GM18502 (cell line): ENCODE measurements at regions not wholly inside any gene's neighbourhood (a gene's known extent, or its start where the extent isn't known, plus 50 kb on each side); places are given as distances from the start of the nearest gene placed in this dataset.
"Not testable (repeated sequence)": the region's sequence is repeated elsewhere in the genome, so short reads cannot be mapped to it uniquely, and the experiment has no call there.

Experiments
- ATAC-seq: cut with Tn5 transposase; IDR thresholded peaks from one replicate; pipeline ENCODE4 v1.9.1; 2021; ENCODE audit warnings: mild to moderate bottlenecking; ENCODE audit not compliant: unreplicated experiment, poor library complexity

- ATAC-seq: peak; percentile 85
These were observed 359.1 kb upstream of the DAB2 start for GRCh38 chr5:39783756-39784421.

- ATAC-seq: no peak
These were observed 355.6 kb upstream of the DAB2 start for GRCh38 chr5:39780347-39780746.

- ATAC-seq: no peak
These were observed 355.1 kb upstream of the DAB2 start for GRCh38 chr5:39779831-39780230.

- no peak for ATAC-seq
These were observed 351.1 kb upstream of the DAB2 start for GRCh38 chr5:39775797-39776365.

- no peak for ATAC-seq
These were observed 350.5 kb upstream of the DAB2 start for GRCh38 chr5:39775086-39775796.

- ATAC-seq: no peak
These were observed 349.8 kb upstream of the DAB2 start for GRCh38 chr5:39774605-39775004.

- no peak for ATAC-seq
These were observed 347.5 kb upstream of the DAB2 start for GRCh38 chr5:39772307-39772706.

GRCh38 chr5:39767916-39768315, 343.1 kb upstream of the DAB2 start:
- no peak for ATAC-seq

GRCh38 chr5:39765366-39765765, 340.6 kb upstream of the DAB2 start:
- no peak for ATAC-seq

- ATAC-seq: no peak
These were observed 338.0 kb upstream of the DAB2 start for GRCh38 chr5:39762761-39763160.

GRCh38 chr5:39761199-39761950, 336.6 kb upstream of the DAB2 start:
- no peak for ATAC-seq

- ATAC-seq: no peak
These were observed 335.8 kb upstream of the DAB2 start for GRCh38 chr5:39760385-39761198.

- no peak for ATAC-seq
These were observed 334.9 kb upstream of the DAB2 start for GRCh38 chr5:39759701-39760100.

- ATAC-seq: no peak
These were observed 333.6 kb upstream of the DAB2 start for GRCh38 chr5:39758426-39758825.

- no peak for ATAC-seq
These were observed 332.4 kb upstream of the DAB2 start for GRCh38 chr5:39757131-39757530.

- ATAC-seq: no peak
These were observed 331.2 kb upstream of the DAB2 start for GRCh38 chr5:39755986-39756385.

GRCh38 chr5:39755452-39755851, 330.7 kb upstream of the DAB2 start:
- no peak for ATAC-seq

GRCh38 chr5:39753747-39754146, 329.0 kb upstream of the DAB2 start:
- ATAC-seq: not testable (repeated sequence)

GRCh38 chr5:39750661-39751060, 325.9 kb upstream of the DAB2 start:
- no peak for ATAC-seq

- ATAC-seq: no peak
These were observed 318.1 kb upstream of the DAB2 start for GRCh38 chr5:39742916-39743315.
